ENCODE measurements at regions not wholly inside any gene's neighbourhood (a gene's known extent, or its start where the extent isn't known, plus 50 kb on each side); places are given as distances from the start of the nearest gene placed in this dataset.

DNA sequence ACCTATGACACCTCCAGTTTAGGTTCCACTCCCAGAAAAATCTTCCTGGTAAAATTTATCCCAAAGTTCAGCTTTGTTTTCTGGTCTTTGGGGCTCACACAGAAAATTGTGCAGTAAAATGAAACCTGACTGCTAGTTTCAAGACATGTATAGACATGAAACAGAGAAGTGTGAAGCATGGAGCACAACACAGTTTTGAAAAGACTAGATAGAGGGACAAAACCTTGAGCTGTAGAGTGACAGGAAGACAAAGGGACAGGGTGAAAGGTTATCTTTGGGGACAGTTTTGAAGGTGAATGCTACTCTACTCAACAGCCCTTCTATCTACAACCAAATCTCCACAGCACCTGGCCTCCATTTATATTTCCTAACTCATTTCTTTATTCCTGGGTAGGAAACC lies 352.6 kb downstream of the RBM43 start:
- TF ChIP-seq, protein P1, sequence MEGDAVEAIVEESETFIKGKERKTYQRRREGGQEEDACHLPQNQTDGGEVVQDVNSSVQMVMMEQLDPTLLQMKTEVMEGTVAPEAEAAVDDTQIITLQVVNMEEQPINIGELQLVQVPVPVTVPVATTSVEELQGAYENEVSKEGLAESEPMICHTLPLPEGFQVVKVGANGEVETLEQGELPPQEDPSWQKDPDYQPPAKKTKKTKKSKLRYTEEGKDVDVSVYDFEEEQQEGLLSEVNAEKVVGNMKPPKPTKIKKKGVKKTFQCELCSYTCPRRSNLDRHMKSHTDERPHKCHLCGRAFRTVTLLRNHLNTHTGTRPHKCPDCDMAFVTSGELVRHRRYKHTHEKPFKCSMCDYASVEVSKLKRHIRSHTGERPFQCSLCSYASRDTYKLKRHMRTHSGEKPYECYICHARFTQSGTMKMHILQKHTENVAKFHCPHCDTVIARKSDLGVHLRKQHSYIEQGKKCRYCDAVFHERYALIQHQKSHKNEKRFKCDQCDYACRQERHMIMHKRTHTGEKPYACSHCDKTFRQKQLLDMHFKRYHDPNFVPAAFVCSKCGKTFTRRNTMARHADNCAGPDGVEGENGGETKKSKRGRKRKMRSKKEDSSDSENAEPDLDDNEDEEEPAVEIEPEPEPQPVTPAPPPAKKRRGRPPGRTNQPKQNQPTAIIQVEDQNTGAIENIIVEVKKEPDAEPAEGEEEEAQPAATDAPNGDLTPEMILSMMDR (IDR thresholded peaks at IDR 0.05; ENCODE audit: partially characterized antibody, unreplicated experiment): no peak
- H3K27me3 Mint-ChIP-seq (ENCODE audit: unreplicated experiment): peaks cover 2% of the 10 kb centered on the region
- no peak overlapping the region for H3K27ac Mint-ChIP-seq (ENCODE audit: unreplicated experiment)
- no peaks in the 10 kb centered on the region for H3K36me3 Mint-ChIP-seq (ENCODE audit: unreplicated experiment)
- no peaks in the 10 kb centered on the region for H3K9me3 Mint-ChIP-seq (ENCODE audit: unreplicated experiment)
- peaks cover 8% of the 10 kb centered on the region for H3K4me1 Mint-ChIP-seq (ENCODE audit: low read depth, unreplicated experiment)
- DNase-seq: no peak
- H3K4me3 Mint-ChIP-seq (ENCODE audit: unreplicated experiment): no peak overlapping the region

DNA sequence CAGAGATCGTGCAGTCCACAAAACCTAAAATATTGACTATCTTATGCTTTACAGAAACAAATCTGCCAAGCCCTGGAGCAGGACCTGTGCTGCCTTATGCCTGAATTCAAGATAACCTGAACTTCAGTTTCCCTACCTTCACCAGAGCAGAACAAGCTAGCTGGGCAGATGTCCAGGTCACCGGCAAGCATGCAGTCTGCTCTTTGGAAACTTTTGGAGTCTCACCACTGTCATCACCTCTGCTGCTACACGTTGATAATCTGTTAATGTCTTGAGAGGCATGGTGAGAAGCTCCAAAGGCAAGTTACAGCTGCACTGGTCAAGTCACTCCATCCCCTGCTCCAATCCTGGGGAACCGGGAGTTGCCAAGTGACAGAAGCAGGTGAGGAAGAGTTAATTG lies 354.2 kb downstream of the RBM43 start:
- H3K4me3 Mint-ChIP-seq (ENCODE audit: unreplicated experiment): no peak overlapping the region
- peaks cover 3% of the 10 kb centered on the region for H3K36me3 Mint-ChIP-seq (ENCODE audit: unreplicated experiment)
- peaks cover 8% of the 10 kb centered on the region for H3K4me1 Mint-ChIP-seq (ENCODE audit: low read depth, unreplicated experiment)
- TF ChIP-seq, protein P1 (IDR thresholded peaks at IDR 0.05; ENCODE audit: partially characterized antibody, unreplicated experiment): no peak
- no peak overlapping the region for H3K27ac Mint-ChIP-seq (ENCODE audit: unreplicated experiment)
- peaks cover 2% of the 10 kb centered on the region for H3K27me3 Mint-ChIP-seq (ENCODE audit: unreplicated experiment)
- no peak for DNase-seq
- peaks cover 3% of the 10 kb centered on the region for H3K9me3 Mint-ChIP-seq (ENCODE audit: unreplicated experiment)

DNA sequence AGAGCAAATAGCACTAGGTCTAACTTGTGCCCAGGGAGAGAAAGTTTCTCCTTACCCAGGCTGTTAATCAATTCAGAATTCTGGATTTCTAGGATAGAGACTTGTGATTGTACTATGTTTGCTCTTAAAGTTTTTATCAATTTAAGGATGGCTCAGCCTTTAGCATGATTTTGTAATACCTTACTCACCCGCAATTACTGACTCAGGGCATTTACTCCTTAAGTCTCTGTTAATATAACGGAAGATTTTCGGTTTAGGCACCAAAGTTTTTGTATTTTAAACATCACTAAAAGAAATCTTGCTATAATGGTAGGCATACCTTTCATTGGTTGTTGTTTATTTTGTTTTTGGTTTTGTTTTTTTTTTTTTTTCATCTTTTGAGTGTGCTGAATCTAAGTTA lies 358.2 kb downstream of the RBM43 start:
- TF ChIP-seq, protein P1 (IDR thresholded peaks at IDR 0.05; ENCODE audit: partially characterized antibody, unreplicated experiment): no peak
- Mint-ChIP-seq H3K9me3 (ENCODE audit: unreplicated experiment) (peaks cover 3% of the 10 kb centered on the region), H3K36me3 (ENCODE audit: unreplicated experiment) (peaks cover 19% of the 10 kb centered on the region), H3K27me3 (ENCODE audit: unreplicated experiment) (no peaks in the 10 kb centered on the region), H3K27ac (ENCODE audit: unreplicated experiment) (no peak overlapping the region), H3K4me1 (ENCODE audit: low read depth, unreplicated experiment) (no peaks in the 10 kb centered on the region), H3K4me3 (ENCODE audit: unreplicated experiment) (no peak overlapping the region)
- DNase-seq: no peak

DNA sequence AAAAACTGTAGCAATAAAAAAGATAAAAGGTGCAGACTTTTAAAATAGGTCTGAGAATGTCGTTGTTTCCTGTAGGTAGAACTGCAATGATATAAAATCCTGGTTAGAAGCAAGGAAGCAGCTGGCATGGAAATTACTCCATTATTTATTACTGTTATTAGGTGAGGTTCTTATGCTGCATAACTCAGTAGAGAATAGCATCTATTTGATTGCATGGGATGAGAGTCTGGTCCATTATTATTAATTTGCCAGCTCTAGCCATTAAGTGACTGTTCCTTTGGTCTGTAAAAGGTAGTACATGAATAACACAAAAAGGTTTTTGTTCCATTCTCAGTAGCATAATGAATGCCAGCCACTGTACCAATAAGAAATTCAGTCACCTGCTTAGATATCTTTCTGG lies 358.6 kb downstream of the RBM43 start:
- Mint-ChIP-seq H3K9me3 (ENCODE audit: unreplicated experiment) (peaks cover 3% of the 10 kb centered on the region), H3K4me3 (ENCODE audit: unreplicated experiment) (no peak overlapping the region), H3K27ac (ENCODE audit: unreplicated experiment) (no peak overlapping the region), H3K36me3 (ENCODE audit: unreplicated experiment) (peaks cover 19% of the 10 kb centered on the region), H3K4me1 (ENCODE audit: low read depth, unreplicated experiment) (no peaks in the 10 kb centered on the region), H3K27me3 (ENCODE audit: unreplicated experiment) (no peaks in the 10 kb centered on the region)
- DNase-seq: no peak
- TF ChIP-seq, protein P1 (IDR thresholded peaks at IDR 0.05; ENCODE audit: partially characterized antibody, unreplicated experiment): no peak

DNA sequence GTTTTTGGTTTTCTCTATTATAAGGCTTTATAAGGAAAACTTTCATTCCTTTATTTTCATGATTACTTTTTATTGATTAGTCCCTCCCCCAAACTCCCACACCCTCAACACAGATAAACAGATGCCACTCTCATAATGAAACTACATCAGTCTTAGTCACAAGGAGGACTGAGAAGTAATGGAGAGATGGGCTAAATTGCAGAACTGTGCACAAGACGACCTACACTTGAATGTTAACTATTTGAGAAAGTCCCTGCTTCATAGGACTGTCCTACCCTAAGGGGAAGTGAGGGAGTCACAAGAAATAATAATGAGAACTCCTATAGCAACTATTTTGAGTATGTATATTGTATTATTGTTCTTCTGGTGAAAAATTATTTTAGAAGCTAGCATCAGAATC lies 360.8 kb downstream of the RBM43 start:
- no peaks in the 10 kb centered on the region for H3K4me1 Mint-ChIP-seq (ENCODE audit: low read depth, unreplicated experiment)

More for the DNA sequence above, 360.8 kb downstream of the RBM43 start:
- H3K27ac Mint-ChIP-seq (ENCODE audit: unreplicated experiment): no peak overlapping the region
- TF ChIP-seq, protein P1 (IDR thresholded peaks at IDR 0.05; ENCODE audit: partially characterized antibody, unreplicated experiment): no peak
- peaks cover 3% of the 10 kb centered on the region for H3K9me3 Mint-ChIP-seq (ENCODE audit: unreplicated experiment)
- H3K27me3 Mint-ChIP-seq (ENCODE audit: unreplicated experiment): no peaks in the 10 kb centered on the region
- peaks cover 19% of the 10 kb centered on the region for H3K36me3 Mint-ChIP-seq (ENCODE audit: unreplicated experiment)
- H3K4me3 Mint-ChIP-seq (ENCODE audit: unreplicated experiment): no peak overlapping the region
- no peak for DNase-seq

Data from glutamatergic neuron (in vitro differentiated cells).